ENCODE measurements at regions not wholly inside any gene's neighbourhood (a gene's known extent, or its start where the extent isn't known, plus 50 kb on each side); places are given as distances from the start of the nearest gene placed in this dataset.
"Not testable (repeated sequence)": the region's sequence is repeated elsewhere in the genome, so short reads cannot be mapped to it uniquely, and the experiment has no call there.

- ChIA-PET POLR2A (no interaction called here), CTCF (no interaction called here)
- DNase-seq (ENCODE audit: unreplicated experiment) = peak; percentile 8
- H3K27me3 Mint-ChIP-seq (ENCODE audit: insufficient read depth, unreplicated experiment) = no peaks in the 10 kb centered on the region
- H3K9me3 Mint-ChIP-seq (ENCODE audit: unreplicated experiment) = peaks cover 2% of the 10 kb centered on the region
- no peaks in the 10 kb centered on the region for H3K4me1 Mint-ChIP-seq (ENCODE audit: insufficient read depth, unreplicated experiment)
- H3K4me3 Mint-ChIP-seq (ENCODE audit: unreplicated experiment) = no peak overlapping the region
- no peak overlapping the region for H3K27ac Mint-ChIP-seq (ENCODE audit: low read depth, unreplicated experiment)
- H3K36me3 Mint-ChIP-seq (ENCODE audit: insufficient read depth, unreplicated experiment) = no peaks in the 10 kb centered on the region
- no TSS peak for BruUV-seq (replicated peaks)
- TF ChIP-seq CTCF (IDR thresholded peaks at IDR 0.05; ENCODE audit: unreplicated experiment) = no peak
- intact Hi-C loops (cut with micrococcal nuclease) = no loop called here
These were observed 864.1 kb downstream of the PCDH17 start for GRCh38 chr13:58495668-58496067.

GRCh38 chr13:58500938-58501337, 869.4 kb downstream of the PCDH17 start:
- no peaks in the 10 kb centered on the region for H3K36me3 Mint-ChIP-seq (ENCODE audit: insufficient read depth, unreplicated experiment)
- no peak overlapping the region for H3K4me3 Mint-ChIP-seq (ENCODE audit: unreplicated experiment)
- no peak for DNase-seq (ENCODE audit: unreplicated experiment)
- intact Hi-C loops (cut with micrococcal nuclease) = no loop called here
- no peaks in the 10 kb centered on the region for H3K27me3 Mint-ChIP-seq (ENCODE audit: insufficient read depth, unreplicated experiment)
- H3K9me3 Mint-ChIP-seq (ENCODE audit: unreplicated experiment) = peaks cover 20% of the 10 kb centered on the region
- H3K4me1 Mint-ChIP-seq (ENCODE audit: insufficient read depth, unreplicated experiment) = no peaks in the 10 kb centered on the region
- ChIA-PET POLR2A (no interaction called here), CTCF (no interaction called here)
- no TSS peak for BruUV-seq (replicated peaks)
- H3K27ac Mint-ChIP-seq (ENCODE audit: low read depth, unreplicated experiment) = no peak overlapping the region
- no peak for TF ChIP-seq CTCF (IDR thresholded peaks at IDR 0.05; ENCODE audit: unreplicated experiment)

GRCh38 chr13:58504202-58504700, 872.7 kb downstream of the PCDH17 start:
- POLR2A ChIA-PET; CTCF ChIA-PET; intact Hi-C loops (cut with micrococcal nuclease); H3K36me3 Mint-ChIP-seq (ENCODE audit: insufficient read depth, unreplicated experiment); H3K4me3 Mint-ChIP-seq (ENCODE audit: unreplicated experiment); H3K27me3 Mint-ChIP-seq (ENCODE audit: insufficient read depth, unreplicated experiment); H3K4me1 Mint-ChIP-seq (ENCODE audit: insufficient read depth, unreplicated experiment); BruUV-seq (replicated peaks); DNase-seq (ENCODE audit: unreplicated experiment); H3K27ac Mint-ChIP-seq (ENCODE audit: low read depth, unreplicated experiment): not testable (repeated sequence)
- H3K9me3 Mint-ChIP-seq (ENCODE audit: unreplicated experiment) = peaks cover 20% of the 10 kb centered on the region

GRCh38 chr13:58505262-58505920, 873.8 kb downstream of the PCDH17 start:
- DNase-seq (ENCODE audit: unreplicated experiment); H3K36me3 Mint-ChIP-seq (ENCODE audit: insufficient read depth, unreplicated experiment); H3K4me3 Mint-ChIP-seq (ENCODE audit: unreplicated experiment); intact Hi-C loops (cut with micrococcal nuclease); H3K27me3 Mint-ChIP-seq (ENCODE audit: insufficient read depth, unreplicated experiment); POLR2A ChIA-PET; BruUV-seq (replicated peaks); H3K4me1 Mint-ChIP-seq (ENCODE audit: insufficient read depth, unreplicated experiment); H3K27ac Mint-ChIP-seq (ENCODE audit: low read depth, unreplicated experiment): not testable (repeated sequence)
- CTCF ChIA-PET = interaction anchor here (0.6 kb wide), 1 partner anchor 105 kb away, joined by 3 read pairs; no protein-coding TSS in a partner anchor
- H3K9me3 Mint-ChIP-seq (ENCODE audit: unreplicated experiment) = peaks cover 25% of the 10 kb centered on the region

GRCh38 chr13:58528351-58528750, 896.8 kb downstream of the PCDH17 start:
- DNase-seq (ENCODE audit: unreplicated experiment) = no peak
- no TSS peak for BruUV-seq (replicated peaks)
- no peaks in the 10 kb centered on the region for H3K36me3 Mint-ChIP-seq (ENCODE audit: insufficient read depth, unreplicated experiment)
- ChIA-PET CTCF (no interaction called here), POLR2A (no interaction called here)
- intact Hi-C loops (cut with micrococcal nuclease) = no loop called here
- no peak overlapping the region for H3K27ac Mint-ChIP-seq (ENCODE audit: low read depth, unreplicated experiment)
- H3K4me3 Mint-ChIP-seq (ENCODE audit: unreplicated experiment) = no peak overlapping the region
- no peaks in the 10 kb centered on the region for H3K4me1 Mint-ChIP-seq (ENCODE audit: insufficient read depth, unreplicated experiment)
- no peaks in the 10 kb centered on the region for H3K27me3 Mint-ChIP-seq (ENCODE audit: insufficient read depth, unreplicated experiment)
- TF ChIP-seq CTCF (IDR thresholded peaks at IDR 0.05; ENCODE audit: unreplicated experiment) = no peak
- H3K9me3 Mint-ChIP-seq (ENCODE audit: unreplicated experiment) = peaks cover 21% of the 10 kb centered on the region
